DND-41 (cell line): ENCODE measurements at regions not wholly inside any gene's neighbourhood (a gene's known extent, or its start where the extent isn't known, plus 50 kb on each side); places are given as distances from the start of the nearest gene placed in this dataset.

Source experiments
- ATAC-seq: fragments of 200-7000 bp; cut with Tn5 transposase; 3 replicates; pipeline ENCODE4 v1.9.1; 2021; ENCODE audit warnings: low read depth; ENCODE audit not compliant: insufficient read depth
- DNase-seq: peaks from one replicate; pipeline ENCODE4 v3.0.0-alpha.2; 2020
- H2AFZ ChIP-seq: 2 replicates; pipeline ENCODE4 v1.6.0; 2012; ENCODE audit warnings: low read depth, low read length
- H3K27ac ChIP-seq: 2 replicates; pipeline ENCODE4 v1.5.1; 2012; ENCODE audit warnings: low read length, inconsistent platforms
- H3K27me3 ChIP-seq: fragments of 200-600 bp; sonication (generic); 2 replicates; pipeline ENCODE4 v1.6.0; 2012; ENCODE audit warnings: low read length, mild to moderate bottlenecking, inconsistent platforms; ENCODE audit not compliant: insufficient read depth, poor library complexity
- H3K36me3 ChIP-seq: 2 replicates; pipeline ENCODE4 v1.5.1; 2012; ENCODE audit warnings: low read length, inconsistent platforms; ENCODE audit not compliant: insufficient read depth
- H3K4me1 ChIP-seq: 2 replicates; pipeline ENCODE4 v1.5.1; 2012; ENCODE audit warnings: mild to moderate bottlenecking, low read length; ENCODE audit not compliant: insufficient read depth
- H3K4me2 ChIP-seq: 2 replicates; pipeline ENCODE4 v1.6.0; 2012; ENCODE audit warnings: mild to moderate bottlenecking, moderate library complexity, low read length, inconsistent platforms; ENCODE audit not compliant: insufficient read depth
- H3K4me3 ChIP-seq, 2 experiments: fragments of 200-600 bp in 1 of 2; shearing (Covaris generic) in 1 of 2; 2 replicates each; pipeline ENCODE4 v1.5.1; 2012 to 2016; ENCODE audit warnings: inconsistent platforms in 2 of 2, low read length in 2 of 2, mild to moderate bottlenecking in 2 of 2, low read depth in 1 of 2, moderate library complexity in 1 of 2
- H3K79me2 ChIP-seq: 2 replicates; pipeline ENCODE4 v1.6.0; 2012; ENCODE audit warnings: low read length, inconsistent platforms; ENCODE audit not compliant: insufficient read depth
- H3K9ac ChIP-seq: 2 replicates; pipeline ENCODE4 v1.6.0; 2012; ENCODE audit warnings: low read depth, mild to moderate bottlenecking, inconsistent platforms, low read length, moderate library complexity
- H3K9me3 ChIP-seq: 2 replicates; pipeline ENCODE4 v1.5.1; 2012; ENCODE audit warnings: low read length, moderate library complexity, mild to moderate bottlenecking, inconsistent platforms; ENCODE audit not compliant: insufficient read depth, severe bottlenecking
- H4K20me1 ChIP-seq: 2 replicates; pipeline ENCODE4 v1.6.0; 2012; ENCODE audit warnings: low read length; ENCODE audit not compliant: insufficient read depth
- CTCF ChIP-seq: IDR thresholded peaks from 2 replicates; pipeline ENCODE4 v1.5.1; 2012; ENCODE audit warnings: borderline replicate concordance, low read length, moderate library complexity, mild to moderate bottlenecking; ENCODE audit not compliant: poor library complexity, severe bottlenecking; ENCODE audit errors: extremely low read depth
- EZH2 ChIP-seq: IDR thresholded peaks from 3 replicates; pipeline ENCODE4 v1.6.1; 2012; ENCODE audit warnings: borderline replicate concordance, low read depth, mild to moderate bottlenecking, moderate library complexity, low read length, inconsistent platforms; ENCODE audit not compliant: severe bottlenecking

- H3K9ac ChIP-seq: no peak overlapping the region
- H3K36me3 ChIP-seq: no peaks in the 10 kb centered on the region
- no peak overlapping the region for H3K4me3 ChIP-seq
- TF ChIP-seq CTCF: no peak
- no peak for TF ChIP-seq EZH2
- no peaks in the 10 kb centered on the region for H3K9me3 ChIP-seq
- no peaks in the 10 kb centered on the region for H3K27me3 ChIP-seq
- H3K27ac ChIP-seq: no peak overlapping the region
- H2AFZ ChIP-seq: no peak overlapping the region
- H4K20me1 ChIP-seq: no peaks in the 10 kb centered on the region
- DNase-seq (no peak), ATAC-seq (no peak)
- no peaks in the 10 kb centered on the region for H3K4me1 ChIP-seq
- H3K4me2 ChIP-seq: no peak overlapping the region
- no peaks in the 10 kb centered on the region for H3K79me2 ChIP-seq
Measured at GRCh38 chr10:83612746-83613145, 526.6 kb upstream of the GHITM start.

- no peak overlapping the region for H3K9ac ChIP-seq
- ATAC-seq (no peak), DNase-seq (no peak)
- no peaks in the 10 kb centered on the region for H3K9me3 ChIP-seq
- no peak for TF ChIP-seq CTCF
- H3K79me2 ChIP-seq: no peaks in the 10 kb centered on the region
- no peaks in the 10 kb centered on the region for H3K27me3 ChIP-seq
- no peak overlapping the region for H3K4me3 ChIP-seq
- no peak overlapping the region for H3K4me2 ChIP-seq
- no peaks in the 10 kb centered on the region for H4K20me1 ChIP-seq
- no peak overlapping the region for H2AFZ ChIP-seq
- H3K4me1 ChIP-seq: no peaks in the 10 kb centered on the region
- H3K27ac ChIP-seq: no peak overlapping the region
- no peaks in the 10 kb centered on the region for H3K36me3 ChIP-seq
Measured at GRCh38 chr10:83617172-83617571, 522.1 kb upstream of the GHITM start.

DNA sequence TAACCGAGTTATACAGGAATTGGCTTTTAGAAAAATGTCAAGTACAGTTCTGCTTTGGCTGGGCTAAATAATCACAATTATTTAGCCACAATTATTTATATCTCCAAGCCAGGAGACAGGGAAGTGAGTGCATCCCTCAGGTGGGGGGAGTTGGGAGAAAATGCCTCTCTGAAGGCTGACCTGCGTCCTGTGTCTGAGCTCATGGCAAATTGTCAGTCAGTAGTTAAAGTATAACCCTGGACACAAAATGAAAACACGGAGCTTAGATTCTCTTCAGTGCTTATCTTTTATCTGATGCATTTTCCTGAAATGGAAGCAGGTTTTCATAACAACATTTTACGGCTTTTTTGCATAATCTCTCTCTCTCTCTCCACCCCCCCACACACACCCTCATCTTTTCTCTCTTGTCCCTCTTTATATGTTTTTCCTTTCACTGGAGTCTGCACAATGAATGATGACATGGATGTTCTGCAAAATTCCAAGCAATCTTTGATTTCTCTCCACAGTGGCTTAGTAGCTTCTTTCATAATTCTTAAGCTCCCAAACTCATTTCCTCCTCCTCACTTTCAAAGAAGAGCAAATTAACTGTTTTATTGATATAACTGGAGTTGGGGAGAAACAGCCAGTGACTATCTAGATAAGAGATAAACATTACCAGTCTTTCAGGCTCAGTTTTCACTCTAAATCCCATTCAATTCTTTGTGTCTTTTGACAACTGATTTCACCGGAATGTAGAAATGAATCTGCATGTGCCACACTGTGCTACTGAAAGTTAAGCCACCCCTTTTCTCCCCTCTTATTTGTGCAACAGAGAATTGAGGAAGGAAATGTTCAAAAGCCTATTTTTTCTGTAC, 521.4 kb upstream of the GHITM start:
- Histone ChIP-seq H3K79me2 (no peaks in the 10 kb centered on the region), H4K20me1 (no peaks in the 10 kb centered on the region), H3K9ac (no peak overlapping the region), H2AFZ (no peak overlapping the region), H3K27ac (no peak overlapping the region), H3K4me1 (no peaks in the 10 kb centered on the region), H3K27me3 (no peaks in the 10 kb centered on the region), H3K4me3 (no peak overlapping the region), H3K4me2 (no peak overlapping the region), H3K9me3 (no peaks in the 10 kb centered on the region), H3K36me3 (no peaks in the 10 kb centered on the region)
- ATAC-seq (no peak), DNase-seq (no peak)
- no peak for TF ChIP-seq EZH2
- no peak for TF ChIP-seq CTCF
